Esophagus squamous epithelium (tissue), 4 donors: ENCODE measurements at regions not wholly inside any gene's neighbourhood (a gene's known extent, or its start where the extent isn't known, plus 50 kb on each side); places are given as distances from the start of the nearest gene placed in this dataset.

Experiments
- CTCF ChIP-seq, 6 experiments: fragments of 450-650 bp in 4 of 6; fragments of 200-600 bp in 2 of 6; sonication (generic) in 2 of 6; IDR thresholded peaks; one replicate each; pipeline ENCODE4 v1.5.1; 2016 to 2019; ENCODE audit warnings: antibody characterized with exemption in 6 of 6, mild to moderate bottlenecking in 4 of 6, moderate library complexity in 4 of 6
- POLR2A ChIP-seq, 4 donors: fragments of 450-650 bp; IDR thresholded peaks; one replicate each; pipeline ENCODE4 v1.6.1; 2017; ENCODE audit warnings: antibody characterized with exemption in 4 of 4, mild to moderate bottlenecking in 4 of 4, moderate library complexity in 3 of 4

GRCh38 chr6:76876922-76877553 is 586.3 kb downstream of the HTR1B start:
- TF ChIP-seq CTCF (IDR thresholded peaks at IDR 0.05) (peak in 2 of 6 experiments; percentile 28 to 55), POLR2A (IDR thresholded peaks at IDR 0.05) (no peak)
